Stimulated activated CD8-positive, alpha-beta memory T cell treated with anti-CD3 and anti-CD28 coated beads, Interleukin-12 subunit alpha, Interleukin-12 subunit beta, amount 100 ng/mL, for 1 hour (primary cell): ENCODE measurements at regions not wholly inside any gene's neighbourhood (a gene's known extent, or its start where the extent isn't known, plus 50 kb on each side); places are given as distances from the start of the nearest gene placed in this dataset.

Source experiments
- DNase-seq: peaks from one replicate; pipeline ENCODE4 v3.0.0-alpha.2; 2020; ENCODE audit warnings: low read depth

DNA sequence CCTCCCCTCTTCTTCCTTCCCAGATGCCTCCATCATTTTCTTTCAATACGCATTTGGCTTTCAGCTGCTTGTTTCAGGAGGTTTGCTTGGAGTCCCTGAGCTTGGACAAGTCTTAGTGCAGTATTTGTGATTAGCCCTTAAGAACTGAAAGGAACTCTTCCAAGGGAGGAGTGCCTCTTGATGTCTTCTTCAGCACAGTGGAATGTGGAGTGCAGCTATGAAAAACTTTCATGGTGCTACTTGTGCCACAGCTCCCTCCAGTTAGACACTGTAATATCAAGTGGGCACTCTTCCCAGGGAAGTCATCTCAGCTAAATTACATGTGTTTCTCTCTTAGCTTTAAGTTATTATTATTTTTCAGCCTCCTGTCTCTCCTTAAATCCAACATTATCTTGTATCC lies 173.1 kb downstream of the NECTIN3 start:
- DNase-seq: no peak

DNA sequence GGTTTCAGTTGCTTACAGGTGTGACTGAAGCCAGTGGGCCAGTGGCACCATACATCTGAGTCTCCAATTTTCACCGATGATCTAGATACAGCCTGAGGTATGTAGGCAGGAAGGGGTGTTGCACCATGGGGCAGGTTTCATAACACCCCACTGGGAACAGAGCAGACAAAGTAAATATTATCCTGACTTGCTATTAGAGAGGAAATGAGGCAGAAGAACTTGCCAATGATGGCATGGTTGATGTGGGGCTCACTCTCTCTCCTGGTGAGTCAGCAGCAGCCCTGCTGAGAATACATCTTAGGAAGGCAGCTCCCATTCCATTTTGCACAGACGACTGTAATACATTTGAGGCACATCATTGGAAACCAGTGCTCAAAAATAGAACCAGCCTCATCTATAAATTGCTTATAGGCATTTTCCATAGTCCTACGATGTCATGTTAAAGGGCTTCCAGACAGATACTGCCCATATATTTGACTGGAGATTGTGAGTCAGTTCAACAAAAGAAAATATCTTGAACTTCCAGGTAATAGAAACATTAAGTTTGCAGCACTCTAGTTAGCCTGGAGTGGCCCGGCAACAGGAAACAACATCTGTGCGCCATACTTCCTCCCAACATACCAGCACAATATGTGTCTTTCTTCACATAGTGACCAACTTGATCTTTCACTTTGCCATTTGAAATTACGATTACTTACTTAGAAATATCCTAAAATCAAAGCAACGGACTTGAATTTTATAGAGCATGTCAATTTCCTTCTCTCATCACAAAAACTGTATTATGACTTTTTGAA lies 175.5 kb downstream of the NECTIN3 start:
- no peak for DNase-seq

GRCh38 chr3:111248406-111248805 lies 176.8 kb downstream of the NECTIN3 start:
- DNase-seq: no peak

GRCh38 chr3:111249421-111249820 lies 177.8 kb downstream of the NECTIN3 start:
- DNase-seq: no peak

- no peak for DNase-seq
Observed at GRCh38 chr3:111252779-111253178, 181.2 kb downstream of the NECTIN3 start.

- DNase-seq: no peak
Observed at GRCh38 chr3:111253733-111254132, 182.1 kb downstream of the NECTIN3 start.

DNA sequence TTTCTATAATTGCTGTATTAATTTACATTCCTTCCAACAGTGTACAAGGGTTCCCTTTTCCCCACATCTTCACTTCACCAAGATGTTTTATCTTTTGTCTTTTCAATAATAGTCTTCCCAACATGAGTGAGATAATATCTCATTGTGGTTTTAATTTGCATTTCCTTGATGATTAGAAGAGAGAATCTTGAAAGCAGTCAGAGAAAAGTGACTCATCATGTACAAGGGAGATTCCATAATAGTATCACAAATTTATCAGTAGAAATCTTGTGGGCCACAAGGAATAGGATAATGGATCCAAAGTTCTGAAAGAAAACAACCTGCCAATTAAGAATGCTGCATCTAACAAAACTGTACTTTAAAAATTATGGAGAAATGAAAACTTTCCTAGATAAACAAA lies 189.3 kb downstream of the NECTIN3 start:
- no peak for DNase-seq

DNA sequence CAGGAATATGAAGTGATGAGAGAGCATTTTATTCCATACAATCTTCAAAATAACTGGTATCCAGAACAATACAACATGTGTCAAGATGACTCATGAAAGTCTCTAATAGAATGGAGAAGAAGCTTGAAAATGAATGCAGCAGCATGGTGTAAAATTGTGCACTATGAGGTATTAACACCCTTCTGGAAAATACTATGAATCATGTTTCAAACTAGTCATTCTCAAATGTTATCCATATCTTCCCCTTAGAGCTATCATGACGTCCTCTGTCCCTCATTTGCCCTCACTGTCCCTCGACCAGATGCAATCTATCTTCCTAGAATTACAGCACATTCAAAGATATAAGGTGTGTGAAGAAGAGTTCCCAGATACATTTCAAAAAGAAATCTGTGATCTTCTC lies 198.2 kb downstream of the NECTIN3 start:
- no peak for DNase-seq

GRCh38 chr3:111277226-111277625 lies 205.6 kb downstream of the NECTIN3 start:
- no peak for DNase-seq

DNA sequence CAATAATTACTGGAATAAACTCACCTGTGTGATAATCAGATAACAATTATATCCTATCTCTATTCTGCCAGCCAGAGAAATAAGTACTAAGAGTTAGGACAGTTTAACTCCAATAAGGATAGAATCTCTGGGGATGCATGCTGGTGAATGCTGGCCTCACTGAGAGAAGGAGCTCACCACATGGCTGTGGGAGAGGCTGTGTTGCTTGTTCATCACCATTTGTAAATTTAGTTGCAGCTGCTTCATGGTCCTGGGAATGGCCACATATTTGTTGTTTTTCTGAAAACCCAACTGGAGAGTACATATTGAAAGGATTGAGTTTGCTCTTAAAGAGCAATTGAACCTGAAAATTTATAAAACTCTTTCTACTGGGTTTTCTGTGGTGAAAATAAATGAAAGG lies 207.3 kb downstream of the NECTIN3 start:
- no peak for DNase-seq

DNA sequence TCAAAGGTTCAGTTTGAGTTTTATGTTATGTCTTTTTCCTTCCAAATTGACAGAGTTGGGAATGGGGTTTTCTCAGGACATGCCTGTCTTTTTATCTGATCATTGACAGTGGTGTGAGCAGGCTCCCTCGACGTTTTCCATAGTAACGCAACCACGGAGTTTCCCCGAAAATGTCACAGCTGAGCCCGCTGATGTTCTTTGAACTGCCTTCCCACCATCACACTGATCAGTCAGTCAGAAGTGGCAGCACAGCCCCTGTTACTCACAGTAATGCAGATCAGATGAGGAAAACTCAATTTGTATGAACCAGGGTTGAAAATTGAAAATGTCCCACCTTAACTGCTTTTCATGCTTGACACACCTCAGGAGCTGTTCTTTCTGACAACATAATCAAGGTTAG lies 210.4 kb downstream of the NECTIN3 start:
- no peak for DNase-seq

DNA sequence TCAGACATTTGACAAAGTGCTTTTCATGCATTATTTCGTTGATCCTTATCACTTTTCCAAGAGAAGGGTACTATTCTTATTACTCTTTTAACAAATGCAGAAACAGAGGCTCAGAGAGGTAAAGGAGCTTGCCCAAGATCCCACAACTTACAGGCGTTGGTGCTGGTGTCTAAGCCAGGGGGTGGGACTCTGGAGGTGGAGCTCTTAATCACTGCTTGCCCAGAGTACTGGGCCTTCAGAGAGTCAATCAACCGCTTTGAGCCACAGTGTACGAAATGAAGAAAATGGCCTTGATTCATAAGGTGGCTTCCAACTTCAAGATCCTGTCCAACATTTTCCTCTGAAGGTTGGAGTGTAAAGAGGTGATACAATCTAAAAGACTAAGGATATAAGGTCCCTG lies 211.5 kb downstream of the NECTIN3 start:
- no peak for DNase-seq

GRCh38 chr3:111284503-111285183 lies 213.0 kb downstream of the NECTIN3 start:
- DNase-seq: no peak

- no peak for DNase-seq
Observed at GRCh38 chr3:111285184-111285538, 213.5 kb downstream of the NECTIN3 start.

DNA sequence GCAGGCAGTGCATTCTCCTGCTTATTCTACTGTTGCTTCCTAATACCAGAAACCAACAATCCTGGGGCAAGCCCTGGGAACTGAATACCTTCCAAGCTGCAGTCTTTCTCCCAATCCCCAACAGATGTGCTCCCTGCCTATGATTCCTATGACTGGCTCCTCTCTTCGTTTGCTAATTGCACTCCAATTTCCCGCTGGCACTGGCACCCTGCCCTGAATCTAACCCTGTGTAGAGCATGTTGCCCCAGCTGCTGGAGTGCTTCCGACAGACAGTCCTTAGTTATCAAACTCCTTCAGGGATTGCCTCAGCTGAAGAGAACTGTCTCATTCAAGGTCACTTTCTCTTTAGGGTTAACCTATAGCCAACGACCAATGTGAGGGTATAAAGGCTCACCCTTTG lies 214.1 kb downstream of the NECTIN3 start:
- DNase-seq: no peak

- DNase-seq: no peak
Observed at GRCh38 chr3:111286746-111287145, 215.1 kb downstream of the NECTIN3 start.

- no peak for DNase-seq
Observed at GRCh38 chr3:111292117-111292516, 220.5 kb downstream of the NECTIN3 start.

DNA sequence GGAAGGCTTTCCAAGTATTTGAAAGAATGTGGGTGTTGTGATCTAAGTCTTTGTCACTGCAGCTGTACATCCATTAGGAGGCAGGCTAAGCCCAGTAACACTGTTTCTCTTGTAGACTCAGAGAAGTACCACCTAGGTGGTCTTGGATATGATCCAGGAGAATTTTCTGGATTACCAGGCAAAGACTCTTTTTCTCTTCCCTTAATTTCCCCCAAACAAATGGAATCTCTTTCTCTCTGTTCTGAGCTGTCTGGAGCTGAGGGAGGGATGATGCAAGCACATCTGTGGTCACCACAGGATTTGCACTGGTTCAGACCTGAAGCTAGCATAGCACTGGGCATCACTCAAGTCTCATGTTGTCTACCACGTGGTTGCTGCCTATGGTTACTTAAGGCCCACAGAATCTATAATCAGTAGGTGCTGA lies 227.6 kb downstream of the NECTIN3 start:
- DNase-seq: no peak

- no peak for DNase-seq
Observed at GRCh38 chr3:111301238-111301798, 229.7 kb downstream of the NECTIN3 start.

DNA sequence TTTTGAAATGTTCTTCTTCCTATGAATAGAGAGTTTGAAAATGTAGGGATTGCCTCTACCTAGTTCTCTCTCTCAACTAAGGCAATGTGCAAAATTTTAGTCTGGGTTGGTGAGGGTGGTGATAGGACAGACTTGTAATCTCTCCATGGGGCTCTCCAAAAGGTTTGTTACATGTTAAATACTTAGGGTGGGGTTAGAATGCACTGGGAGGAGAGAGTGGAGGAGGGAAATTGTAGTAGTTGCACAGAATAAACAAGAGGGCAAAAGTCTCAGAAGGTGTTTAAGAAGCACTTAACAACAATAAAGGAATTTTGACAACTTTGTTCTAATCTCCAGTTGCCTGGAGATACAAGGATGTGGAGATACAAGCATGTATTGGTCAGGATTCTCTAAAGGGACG lies 230.4 kb downstream of the NECTIN3 start:
- no peak for DNase-seq

GRCh38 chr3:111303760-111304159 lies 232.1 kb downstream of the NECTIN3 start:
- DNase-seq: no peak

- DNase-seq: no peak
Observed at GRCh38 chr3:111307676-111308075, 234.3 kb upstream of the CD96 start.

DNA sequence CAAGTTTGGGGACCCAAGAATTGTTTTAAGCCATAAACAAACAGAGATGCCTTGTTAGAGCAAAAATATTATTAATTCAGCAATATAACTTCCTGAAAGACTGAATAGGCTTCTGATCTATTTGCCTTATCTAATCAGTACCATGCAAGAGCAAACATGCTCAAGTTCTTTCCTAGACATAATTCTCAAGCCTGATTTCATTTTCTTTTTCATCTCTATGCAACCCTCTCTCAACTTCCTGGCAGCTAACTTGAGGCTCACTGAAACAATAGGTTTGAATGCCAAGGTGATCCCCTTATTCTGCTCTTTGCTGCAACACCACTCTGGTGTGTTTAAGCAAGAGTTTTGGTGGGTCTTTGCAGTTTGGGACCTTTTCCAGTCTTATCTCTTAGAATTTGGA lies 230.9 kb upstream of the CD96 start:
- DNase-seq: no peak
